Tibial nerve (tissue), 4 donors: ENCODE measurements at regions not wholly inside any gene's neighbourhood (a gene's known extent, or its start where the extent isn't known, plus 50 kb on each side); places are given as distances from the start of the nearest gene placed in this dataset.

Experiments used
- DNase-seq, 2 donors: peaks; one replicate each; pipeline ENCODE4 v3.0.0-alpha.2; 2019; ENCODE audit warnings: low spot score in 2 of 2
- H3K27ac ChIP-seq, 4 donors: fragments of 200-600 bp; sonication (generic) in 3 of 4; one replicate each; pipeline ENCODE4 v1.5.1; 2017 to 2019; ENCODE audit warnings: mild to moderate bottlenecking in 1 of 4
- H3K27me3 ChIP-seq, 2 donors: fragments of 200-600 bp; sonication (generic) in 1 of 2; one replicate each; pipeline versions ENCODE4 v1.5.1 to v1.6.0; 2017 to 2019
- H3K36me3 ChIP-seq, 3 donors: fragments of 200-600 bp; sonication (generic); one replicate each; pipeline ENCODE4 v1.5.1; 2018 to 2019
- H3K4me1 ChIP-seq, 4 donors: fragments of 200-600 bp; sonication (generic) in 3 of 4; one replicate each; pipeline ENCODE4 v1.5.1; 2017 to 2019
- H3K4me3 ChIP-seq, 4 donors: fragments of 200-600 bp; sonication (generic) in 3 of 4; one replicate each; pipeline ENCODE4 v1.5.1; 2017 to 2019; ENCODE audit warnings: mild to moderate bottlenecking in 1 of 4, moderate library complexity in 1 of 4
- H3K9me3 ChIP-seq, 4 donors: fragments of 200-600 bp; sonication (generic) in 3 of 4; one replicate each; pipeline ENCODE4 v1.5.1; 2017 to 2019
- EP300 ChIP-seq, 2 donors: sonication (generic); formaldehyde crosslinking; IDR thresholded peaks; one replicate each; pipeline ENCODE4 v1.6.1; 2017; ENCODE audit warnings: antibody characterized with exemption in 2 of 2, mild to moderate bottlenecking in 1 of 2
- POLR2A ChIP-seq, 2 donors: fragments of 450-650 bp; IDR thresholded peaks; one replicate each; pipeline ENCODE4 v1.6.1; 2017; ENCODE audit warnings: antibody characterized with exemption in 2 of 2, mild to moderate bottlenecking in 2 of 2, moderate library complexity in 2 of 2
- WGBS, 2 donors: methylation state at CpG; one replicate each; pipeline ENCODE4 v1.1.5; 2018; 5-methylcytosine and 5-hydroxymethylcytosine counted together
- TF ChIP-seq, protein P1 (sequence below), 5 experiments: fragments of 200-600 bp in 3 of 5; fragments of 450-650 bp in 2 of 5; sonication (generic) in 3 of 5; IDR thresholded peaks; one replicate each; pipeline ENCODE4 v1.5.1; 2016 to 2019; ENCODE audit warnings: antibody characterized with exemption in 5 of 5, mild to moderate bottlenecking in 3 of 5, moderate library complexity in 2 of 5

DNA sequence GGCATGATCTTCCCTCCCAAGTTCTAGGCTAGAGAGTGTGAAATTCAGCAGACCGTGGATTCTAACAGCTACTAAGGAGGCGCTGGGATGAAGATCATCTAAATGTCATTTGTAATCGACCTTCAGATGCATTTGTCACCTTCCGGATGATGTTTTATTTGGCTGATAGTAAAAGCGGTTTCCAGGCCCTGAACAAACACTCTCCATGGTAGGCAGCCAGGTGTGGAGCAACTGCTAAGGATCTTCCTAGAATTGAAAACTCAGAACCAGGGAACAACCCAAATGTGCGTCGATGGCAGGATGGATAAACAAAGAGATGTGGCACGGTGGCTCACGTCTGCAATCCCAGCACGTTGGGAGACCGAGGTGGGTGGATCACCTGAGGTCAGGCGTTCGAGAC, 107.2 kb upstream of the CACNA1A start:
- H3K4me3 ChIP-seq, result no peak overlapping the region
- H3K4me1 ChIP-seq, result no peaks in the 10 kb centered on the region
- 83 to 84% methylated on average over 13 of the region's 13 CpGs for WGBS, 2 donors
- H3K36me3 ChIP-seq, result no peaks in the 10 kb centered on the region
- H3K27ac ChIP-seq, result no peak overlapping the region
- peaks cover 0 to 8% of the 10 kb centered on the region in 2 donors for H3K27me3 ChIP-seq
- no peaks in the 10 kb centered on the region for H3K9me3 ChIP-seq
- DNase-seq, result no peak
- TF ChIP-seq EP300 (IDR thresholded peaks at IDR 0.05) (no peak), POLR2A (IDR thresholded peaks at IDR 0.05) (no peak)
- TF ChIP-seq, protein P1, sequence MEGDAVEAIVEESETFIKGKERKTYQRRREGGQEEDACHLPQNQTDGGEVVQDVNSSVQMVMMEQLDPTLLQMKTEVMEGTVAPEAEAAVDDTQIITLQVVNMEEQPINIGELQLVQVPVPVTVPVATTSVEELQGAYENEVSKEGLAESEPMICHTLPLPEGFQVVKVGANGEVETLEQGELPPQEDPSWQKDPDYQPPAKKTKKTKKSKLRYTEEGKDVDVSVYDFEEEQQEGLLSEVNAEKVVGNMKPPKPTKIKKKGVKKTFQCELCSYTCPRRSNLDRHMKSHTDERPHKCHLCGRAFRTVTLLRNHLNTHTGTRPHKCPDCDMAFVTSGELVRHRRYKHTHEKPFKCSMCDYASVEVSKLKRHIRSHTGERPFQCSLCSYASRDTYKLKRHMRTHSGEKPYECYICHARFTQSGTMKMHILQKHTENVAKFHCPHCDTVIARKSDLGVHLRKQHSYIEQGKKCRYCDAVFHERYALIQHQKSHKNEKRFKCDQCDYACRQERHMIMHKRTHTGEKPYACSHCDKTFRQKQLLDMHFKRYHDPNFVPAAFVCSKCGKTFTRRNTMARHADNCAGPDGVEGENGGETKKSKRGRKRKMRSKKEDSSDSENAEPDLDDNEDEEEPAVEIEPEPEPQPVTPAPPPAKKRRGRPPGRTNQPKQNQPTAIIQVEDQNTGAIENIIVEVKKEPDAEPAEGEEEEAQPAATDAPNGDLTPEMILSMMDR (IDR thresholded peaks at IDR 0.05), result no peak

DNA sequence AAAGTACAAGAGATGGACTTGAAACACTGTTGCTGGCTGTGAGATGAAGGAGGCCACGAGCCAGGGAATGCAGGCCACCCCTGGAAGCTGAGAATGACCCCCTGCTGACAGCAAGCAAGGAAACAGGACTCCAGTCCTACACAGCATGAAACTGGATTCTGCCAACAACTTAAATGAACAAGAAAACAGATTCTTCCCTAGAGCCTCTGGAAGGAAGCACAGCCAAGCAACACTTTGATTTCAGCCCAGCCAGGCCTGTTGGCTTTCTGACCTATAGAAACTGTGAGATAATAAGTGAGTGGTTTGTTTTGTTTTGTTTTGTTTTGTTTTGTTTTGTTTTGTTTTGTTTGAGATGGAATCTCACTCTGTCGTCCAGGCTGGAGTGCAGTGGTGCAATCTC, 105.3 kb upstream of the CACNA1A start:
- no peak overlapping the region for H3K4me3 ChIP-seq
- H3K27ac ChIP-seq, result no peak overlapping the region
- no peak for TF ChIP-seq EP300 (IDR thresholded peaks at IDR 0.05)
- H3K36me3 ChIP-seq, result no peaks in the 10 kb centered on the region
- no peaks in the 10 kb centered on the region for H3K9me3 ChIP-seq
- WGBS, 2 donors, result 44 to 46% methylated on average over 2 of the region's 2 CpGs
- no peak for DNase-seq
- H3K27me3 ChIP-seq, result no peaks in the 10 kb centered on the region
- H3K4me1 ChIP-seq, result no peaks in the 10 kb centered on the region

DNA sequence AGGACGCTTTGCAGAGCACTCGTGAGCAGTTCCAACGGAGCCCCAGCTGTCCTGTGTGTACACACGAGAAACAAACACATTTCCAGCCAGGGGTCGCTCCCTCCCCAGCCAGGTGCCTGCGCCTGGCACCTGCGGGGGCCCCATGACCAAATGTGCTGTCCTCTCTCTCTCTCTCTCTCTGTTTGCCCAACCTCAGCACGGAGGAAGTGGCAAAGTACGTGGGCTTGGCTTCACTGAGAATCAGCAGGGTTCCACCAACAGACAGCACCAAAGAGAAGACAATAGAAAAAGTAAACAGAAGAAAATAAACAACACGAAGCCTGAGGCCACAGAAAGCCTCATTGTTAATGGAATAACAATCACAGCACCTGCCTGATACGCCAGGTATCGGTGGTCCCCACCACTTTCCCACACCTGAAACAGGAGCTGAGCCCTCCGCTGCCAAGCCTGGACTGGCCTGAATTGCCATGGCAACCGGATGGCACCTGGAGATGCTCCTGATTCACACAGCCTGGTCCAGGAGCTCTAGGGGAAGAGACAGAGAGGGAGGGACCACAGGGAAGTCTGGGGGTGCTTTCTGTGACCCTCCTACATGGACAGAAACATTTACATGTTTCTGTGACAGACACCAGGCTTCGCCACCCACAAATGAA, 103.9 kb upstream of the CACNA1A start:
- Histone ChIP-seq H3K27me3 (no peaks in the 10 kb centered on the region), H3K9me3 (no peaks in the 10 kb centered on the region), H3K36me3 (no peaks in the 10 kb centered on the region), H3K27ac (no peak overlapping the region), H3K4me1 (no peaks in the 10 kb centered on the region), H3K4me3 (no peak overlapping the region)
- no peak for TF ChIP-seq POLR2A (IDR thresholded peaks at IDR 0.05)
- TF ChIP-seq, protein P1 (IDR thresholded peaks at IDR 0.05), result no peak
- no peak for TF ChIP-seq EP300 (IDR thresholded peaks at IDR 0.05)
- DNase-seq, result no peak
- WGBS, 2 donors, result 40 to 47% methylated on average over 14 to 15 of the region's 15 CpGs

DNA sequence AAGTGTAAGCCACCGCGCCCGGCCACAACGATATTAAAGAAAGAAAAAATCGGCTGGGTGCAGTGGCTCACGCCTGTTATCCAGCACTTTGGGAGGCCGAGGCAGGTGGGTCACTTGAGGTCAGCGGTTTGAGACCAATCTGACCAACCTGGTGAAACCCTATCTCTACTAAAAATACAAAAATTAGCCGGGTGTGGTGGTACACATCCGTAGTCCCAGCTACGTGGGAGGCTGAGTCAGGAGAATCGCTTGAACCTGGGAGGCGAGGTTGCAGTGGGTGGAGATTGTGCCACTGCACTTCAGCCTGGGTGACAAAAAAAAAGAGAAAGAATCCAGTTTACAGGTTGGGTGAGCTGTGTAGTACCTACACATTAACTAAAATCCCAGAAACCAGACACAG, 99.9 kb upstream of the CACNA1A start:
- Histone ChIP-seq H3K4me1 (no peaks in the 10 kb centered on the region), H3K36me3 (no peaks in the 10 kb centered on the region), H3K27ac (no peak overlapping the region), H3K4me3 (no peak overlapping the region), H3K27me3 (no peaks in the 10 kb centered on the region), H3K9me3 (no peaks in the 10 kb centered on the region)
- WGBS, 2 donors, result 84 to 91% methylated on average over 13 of the region's 13 CpGs
- no peak for DNase-seq
- TF ChIP-seq EP300 (IDR thresholded peaks at IDR 0.05), result no peak
- TF ChIP-seq, protein P1 (IDR thresholded peaks at IDR 0.05), result no peak
- TF ChIP-seq POLR2A (IDR thresholded peaks at IDR 0.05), result no peak

DNA sequence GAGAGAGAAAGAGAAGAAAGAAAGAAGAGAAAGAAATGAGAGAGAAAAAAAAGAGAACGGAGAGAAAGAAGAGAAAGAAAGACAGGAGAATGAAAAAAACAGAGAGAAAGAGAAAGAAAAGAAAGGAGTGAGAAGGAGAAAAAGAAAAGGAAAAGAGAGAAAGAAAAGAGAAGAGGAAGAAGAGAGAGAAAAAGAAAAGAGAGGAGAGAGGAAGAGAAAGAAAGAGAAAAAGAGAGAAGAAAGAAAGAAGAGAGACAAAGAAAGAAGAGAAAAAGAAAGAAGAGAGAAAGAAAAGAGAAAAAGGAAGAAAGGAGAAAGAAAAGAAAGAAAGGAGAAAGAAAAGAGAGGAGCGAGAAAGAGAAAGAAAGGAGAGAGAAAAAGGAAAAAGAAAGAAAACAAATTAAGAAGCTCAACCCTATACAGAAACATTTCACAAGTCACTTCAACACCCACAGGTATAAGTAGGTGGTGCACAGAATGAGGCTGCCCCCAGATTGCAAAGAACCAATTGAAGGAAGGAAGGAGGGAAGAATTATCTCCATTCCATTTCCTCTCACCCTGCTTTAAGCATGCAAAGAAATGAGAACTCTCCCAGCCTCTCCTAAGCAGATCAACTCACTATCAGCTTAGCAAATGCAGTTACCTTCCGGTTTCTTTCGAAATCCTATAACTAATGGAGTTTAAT, 98.8 kb upstream of the CACNA1A start:
- Histone ChIP-seq H3K4me1 (no peaks in the 10 kb centered on the region), H3K9me3 (no peaks in the 10 kb centered on the region), H3K4me3 (no peak overlapping the region), H3K27me3 (no peaks in the 10 kb centered on the region), H3K36me3 (no peaks in the 10 kb centered on the region), H3K27ac (no peak overlapping the region)
- DNase-seq, result no peak
- TF ChIP-seq EP300 (IDR thresholded peaks at IDR 0.05), result no peak
- no peak for TF ChIP-seq POLR2A (IDR thresholded peaks at IDR 0.05)
- TF ChIP-seq, protein P1 (IDR thresholded peaks at IDR 0.05), result no peak
- WGBS, 2 donors, result 82 to 83% methylated on average over 4 of the region's 4 CpGs
